ENCODE measurements at regions not wholly inside any gene's neighbourhood (a gene's known extent, or its start where the extent isn't known, plus 50 kb on each side); places are given as distances from the start of the nearest gene placed in this dataset.

DNA sequence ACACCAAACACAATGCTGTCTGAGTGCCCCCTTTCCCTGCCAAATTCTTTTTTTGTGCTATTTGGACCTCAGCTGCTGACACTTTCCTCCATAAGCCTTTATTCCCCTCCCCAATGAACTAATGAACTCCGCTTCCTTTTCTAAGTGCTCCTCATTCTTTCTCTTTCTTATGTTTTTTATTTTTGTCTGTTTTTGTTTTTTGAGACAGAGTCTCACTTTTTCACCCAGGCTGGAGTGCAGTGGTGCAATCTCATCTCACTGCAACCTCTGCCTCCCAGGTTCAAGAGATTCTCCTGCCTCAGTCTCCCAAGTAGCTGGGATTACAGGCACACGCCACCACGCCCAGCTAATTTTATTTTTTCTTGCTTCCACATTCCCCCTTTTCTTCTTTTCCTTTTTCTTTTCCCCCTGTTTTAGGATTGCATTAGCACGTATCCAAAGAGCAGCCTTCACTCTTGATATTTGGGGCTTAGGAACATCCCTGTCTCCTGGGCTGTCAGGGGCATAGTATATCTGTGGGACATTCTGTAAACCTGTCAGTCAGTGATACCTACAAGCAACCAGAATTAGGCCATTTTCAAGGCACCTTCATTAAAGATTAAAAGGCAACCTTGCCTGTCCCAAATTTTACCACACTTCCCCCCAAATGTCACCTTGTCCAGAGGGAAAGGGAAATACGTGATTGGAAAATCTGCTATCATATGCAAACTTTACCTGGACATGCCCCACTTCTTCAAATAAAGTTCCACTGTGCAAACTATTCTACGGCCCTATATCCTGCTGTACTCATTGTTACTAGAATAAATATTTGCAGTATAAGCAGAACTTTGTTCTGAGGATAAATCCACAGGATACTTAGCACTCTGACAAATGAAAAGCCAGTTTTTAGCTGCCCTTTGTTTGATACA lies 65.1 kb upstream of the ACSL3 start:
- TF ChIP-seq, protein P1, sequence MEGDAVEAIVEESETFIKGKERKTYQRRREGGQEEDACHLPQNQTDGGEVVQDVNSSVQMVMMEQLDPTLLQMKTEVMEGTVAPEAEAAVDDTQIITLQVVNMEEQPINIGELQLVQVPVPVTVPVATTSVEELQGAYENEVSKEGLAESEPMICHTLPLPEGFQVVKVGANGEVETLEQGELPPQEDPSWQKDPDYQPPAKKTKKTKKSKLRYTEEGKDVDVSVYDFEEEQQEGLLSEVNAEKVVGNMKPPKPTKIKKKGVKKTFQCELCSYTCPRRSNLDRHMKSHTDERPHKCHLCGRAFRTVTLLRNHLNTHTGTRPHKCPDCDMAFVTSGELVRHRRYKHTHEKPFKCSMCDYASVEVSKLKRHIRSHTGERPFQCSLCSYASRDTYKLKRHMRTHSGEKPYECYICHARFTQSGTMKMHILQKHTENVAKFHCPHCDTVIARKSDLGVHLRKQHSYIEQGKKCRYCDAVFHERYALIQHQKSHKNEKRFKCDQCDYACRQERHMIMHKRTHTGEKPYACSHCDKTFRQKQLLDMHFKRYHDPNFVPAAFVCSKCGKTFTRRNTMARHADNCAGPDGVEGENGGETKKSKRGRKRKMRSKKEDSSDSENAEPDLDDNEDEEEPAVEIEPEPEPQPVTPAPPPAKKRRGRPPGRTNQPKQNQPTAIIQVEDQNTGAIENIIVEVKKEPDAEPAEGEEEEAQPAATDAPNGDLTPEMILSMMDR (conservative IDR thresholded peaks at IDR 0.05; ENCODE audit: low read length): no peak
- TF ChIP-seq EZH2phosphoT487 (IDR thresholded peaks at IDR 0.05; ENCODE audit: borderline replicate concordance, low read depth, low read length): no peak
